ENCODE measurements at regions not wholly inside any gene's neighbourhood (a gene's known extent, or its start where the extent isn't known, plus 50 kb on each side); places are given as distances from the start of the nearest gene placed in this dataset.

DNA sequence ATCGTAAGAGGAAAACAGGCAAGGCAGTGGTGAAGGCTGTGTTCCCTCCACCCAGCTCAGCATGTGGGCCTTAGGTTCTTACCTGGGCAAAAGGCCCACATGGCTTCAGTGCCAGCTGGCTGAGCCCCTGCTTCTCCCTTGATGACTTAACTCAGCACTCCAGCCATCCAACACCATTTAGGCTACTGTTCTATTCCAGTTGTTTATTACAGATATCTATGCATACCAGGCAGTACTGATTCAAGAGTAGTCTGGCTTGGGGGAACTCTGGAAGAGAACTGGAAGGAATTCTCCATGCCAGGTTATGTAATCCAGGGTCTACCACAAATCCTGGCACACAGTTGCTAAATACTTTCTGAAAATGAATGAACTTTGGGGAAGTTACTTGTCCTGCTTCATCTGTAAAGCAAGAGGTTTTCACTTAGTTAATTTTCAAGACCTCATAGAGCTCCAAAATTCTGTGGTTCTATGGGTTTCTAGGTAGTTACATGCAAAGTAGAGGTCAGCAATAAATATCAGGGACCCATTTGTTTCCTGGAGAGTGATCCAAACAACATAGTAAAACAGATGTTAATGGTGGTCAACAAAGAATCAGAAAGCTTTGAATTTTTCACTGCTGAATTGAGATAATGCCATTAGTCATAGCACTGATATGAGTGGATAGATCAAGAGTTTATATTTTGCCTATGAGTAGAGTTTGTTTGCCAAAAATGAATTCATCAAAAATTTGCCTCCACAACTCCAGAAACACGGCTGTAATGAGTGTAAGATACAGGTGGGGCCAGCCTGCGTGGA is 88.2 kb upstream of the OSMR start:
- no peaks in the 10 kb centered on the region for H3K27me3 Mint-ChIP-seq
- no peak for ATAC-seq
- H3K4me3 Mint-ChIP-seq, result no peak overlapping the region

DNA sequence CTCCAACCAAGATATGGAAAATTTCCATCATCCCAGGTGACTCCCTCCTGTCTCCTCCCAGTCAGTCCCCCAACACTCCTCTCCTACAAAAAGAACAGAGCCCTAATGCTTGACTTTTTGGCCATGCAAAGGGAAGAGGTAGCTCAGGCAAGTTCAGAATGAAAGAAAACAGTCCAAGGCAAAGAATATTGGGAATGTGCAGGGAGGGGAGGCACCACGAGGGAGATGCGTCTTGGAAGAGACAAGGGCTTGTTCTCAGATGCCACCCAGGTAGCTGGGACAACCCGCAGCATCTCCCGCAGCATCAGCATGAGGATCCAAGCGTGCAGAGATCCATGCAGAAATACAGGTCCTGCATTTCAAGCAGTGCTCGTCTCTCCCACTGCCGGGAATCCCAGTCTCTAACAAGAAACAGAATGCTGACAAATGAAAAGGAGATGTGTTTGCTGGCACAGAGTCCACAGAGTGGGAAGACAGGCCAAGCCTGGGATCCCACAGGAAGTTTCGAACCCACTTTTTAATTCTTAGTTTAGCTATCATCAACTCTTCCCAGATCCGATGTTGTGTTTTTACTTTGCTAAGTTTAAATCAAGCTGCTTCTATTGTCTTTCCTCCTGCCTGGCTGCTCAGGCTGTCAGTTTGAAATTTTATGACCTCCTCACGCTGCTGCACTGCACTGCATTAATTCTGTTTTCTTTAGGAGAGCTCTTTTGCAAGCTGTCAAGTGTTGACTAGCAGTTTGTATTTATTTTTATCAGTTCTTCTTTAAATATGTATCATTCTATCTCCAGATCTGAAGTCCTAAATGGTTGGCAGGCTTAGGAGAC is 86.8 kb upstream of the OSMR start:
- peaks cover 4% of the 10 kb centered on the region for H3K9me3 Mint-ChIP-seq
- H3K4me1 Mint-ChIP-seq, result no peaks in the 10 kb centered on the region
- H3K27ac Mint-ChIP-seq, result no peak overlapping the region
- H3K27me3 Mint-ChIP-seq, result no peaks in the 10 kb centered on the region
- no peak for ATAC-seq
- no peak overlapping the region for H3K4me3 Mint-ChIP-seq
- no peaks in the 10 kb centered on the region for H3K36me3 Mint-ChIP-seq

More for the DNA sequence above, 88.2 kb upstream of the OSMR start:
- Mint-ChIP-seq H3K27ac (no peak overlapping the region), H3K36me3 (no peaks in the 10 kb centered on the region), H3K9me3 (peaks cover 4% of the 10 kb centered on the region), H3K4me1 (no peaks in the 10 kb centered on the region)

DNA sequence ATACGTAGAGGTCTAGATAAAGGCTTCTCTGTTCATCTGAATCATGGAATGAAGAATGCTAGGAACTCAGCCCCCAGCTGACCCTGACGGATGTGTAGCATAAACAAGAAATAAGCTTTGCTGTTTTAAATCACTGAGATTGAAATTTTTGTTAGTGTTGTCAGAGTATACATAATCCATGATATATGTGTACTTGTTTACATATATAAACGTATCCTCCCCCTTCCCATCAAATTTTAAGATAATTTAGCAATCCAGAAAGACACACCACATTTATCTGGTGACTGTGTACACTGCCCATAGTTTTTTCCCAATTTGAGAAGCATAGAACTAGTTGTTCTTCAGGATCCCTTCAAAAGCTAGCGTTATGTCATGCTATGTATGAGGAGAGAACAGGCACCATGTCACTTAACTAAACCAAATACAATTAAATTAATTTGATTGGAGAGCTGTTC is 80.8 kb upstream of the OSMR start:
- ATAC-seq, result no peak
- Mint-ChIP-seq H3K9me3 (peaks cover 8% of the 10 kb centered on the region), H3K27me3 (no peaks in the 10 kb centered on the region), H3K36me3 (no peaks in the 10 kb centered on the region), H3K4me3 (no peak overlapping the region), H3K4me1 (no peaks in the 10 kb centered on the region), H3K27ac (no peak overlapping the region)

DNA sequence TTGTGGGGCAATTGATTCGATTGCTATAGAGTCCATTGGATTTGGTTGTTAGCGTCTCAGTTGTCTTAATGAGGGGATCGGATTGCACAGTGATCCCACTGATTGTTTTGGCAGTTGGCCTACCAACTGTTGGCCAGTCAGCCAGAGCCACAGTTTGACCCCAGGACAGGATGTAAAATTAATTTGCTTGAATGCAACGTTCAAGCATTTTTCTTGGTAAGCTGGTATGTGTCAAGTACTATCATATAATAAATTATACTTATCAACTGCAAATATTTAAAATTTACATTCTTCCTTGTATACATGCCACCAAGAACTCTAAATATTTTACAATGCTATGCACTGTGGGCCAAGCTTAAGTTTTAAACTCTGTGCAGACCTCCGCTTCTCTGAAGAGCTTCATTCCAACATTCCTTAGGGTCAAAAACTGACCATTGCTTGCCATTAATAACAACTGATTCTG is 80.4 kb upstream of the OSMR start:
- Mint-ChIP-seq H3K27ac (no peak overlapping the region), H3K4me1 (no peaks in the 10 kb centered on the region), H3K36me3 (no peaks in the 10 kb centered on the region), H3K4me3 (no peak overlapping the region), H3K27me3 (no peaks in the 10 kb centered on the region), H3K9me3 (peaks cover 5% of the 10 kb centered on the region)
- no peak for ATAC-seq

DNA sequence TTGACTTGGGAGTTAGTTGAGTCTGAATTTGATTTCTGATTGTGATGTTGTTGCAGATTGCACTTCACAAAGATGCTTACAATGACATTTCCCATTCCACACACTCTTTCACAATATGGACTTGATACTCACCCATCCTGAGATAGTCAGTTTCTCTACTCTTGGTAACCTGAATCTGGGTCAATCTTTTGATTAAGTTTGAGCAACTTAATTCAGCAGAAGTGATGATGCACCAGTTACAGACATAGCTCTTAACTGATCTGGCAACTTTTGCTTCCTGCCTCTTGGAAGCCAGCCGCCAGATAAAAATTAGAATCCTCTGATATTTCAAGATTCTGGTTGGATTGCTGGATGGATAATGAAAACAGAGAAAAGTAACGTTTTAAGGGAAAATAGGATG is 79.7 kb upstream of the OSMR start:
- no peak overlapping the region for H3K4me3 Mint-ChIP-seq
- H3K4me1 Mint-ChIP-seq, result no peaks in the 10 kb centered on the region
- no peaks in the 10 kb centered on the region for H3K36me3 Mint-ChIP-seq
- peaks cover 4% of the 10 kb centered on the region for H3K9me3 Mint-ChIP-seq
- H3K27me3 Mint-ChIP-seq, result no peaks in the 10 kb centered on the region
- H3K27ac Mint-ChIP-seq, result no peak overlapping the region
- ATAC-seq, result no peak

DNA sequence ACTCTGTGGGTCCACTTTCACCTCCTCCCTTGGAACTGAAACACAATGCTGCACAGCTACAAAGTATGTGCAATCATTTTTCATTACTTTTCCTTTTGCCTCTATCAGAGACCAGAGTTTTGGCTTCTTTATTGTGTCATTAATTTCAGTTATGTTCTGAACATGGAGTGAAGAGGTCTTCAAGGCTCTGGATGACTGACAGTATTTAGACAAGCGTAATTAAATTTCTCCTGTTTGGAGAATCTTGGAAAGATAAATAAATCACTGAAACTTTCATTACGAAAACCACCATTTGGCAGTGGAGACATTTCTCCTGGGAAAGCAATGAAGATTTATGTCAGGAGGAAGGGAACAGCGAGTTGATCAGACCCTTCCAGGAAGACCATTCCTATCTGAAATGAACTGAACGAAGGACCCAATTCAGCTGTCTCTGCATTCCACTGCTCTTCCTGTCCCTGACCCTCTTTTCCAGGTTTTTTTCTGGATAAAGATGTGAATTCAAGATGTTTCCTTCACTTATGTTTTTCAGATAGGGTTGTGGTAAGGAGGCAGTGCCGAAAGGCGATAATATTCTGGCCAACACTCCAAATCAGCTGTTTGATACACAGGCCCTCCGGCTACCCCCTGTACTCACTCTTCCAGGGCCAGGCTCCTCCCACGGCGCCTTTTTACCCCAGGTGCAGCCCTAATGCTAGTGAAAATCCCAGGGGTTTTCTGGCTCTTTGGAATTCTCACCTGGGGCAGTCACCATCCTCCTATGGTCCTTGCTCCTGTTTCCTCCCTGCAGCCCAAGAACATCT is 77.2 kb upstream of the OSMR start:
- Mint-ChIP-seq H3K27ac (no peak overlapping the region), H3K27me3 (no peaks in the 10 kb centered on the region), H3K9me3 (peaks cover 8% of the 10 kb centered on the region), H3K4me1 (no peaks in the 10 kb centered on the region), H3K36me3 (no peaks in the 10 kb centered on the region), H3K4me3 (no peak overlapping the region)
- no peak for ATAC-seq

DNA sequence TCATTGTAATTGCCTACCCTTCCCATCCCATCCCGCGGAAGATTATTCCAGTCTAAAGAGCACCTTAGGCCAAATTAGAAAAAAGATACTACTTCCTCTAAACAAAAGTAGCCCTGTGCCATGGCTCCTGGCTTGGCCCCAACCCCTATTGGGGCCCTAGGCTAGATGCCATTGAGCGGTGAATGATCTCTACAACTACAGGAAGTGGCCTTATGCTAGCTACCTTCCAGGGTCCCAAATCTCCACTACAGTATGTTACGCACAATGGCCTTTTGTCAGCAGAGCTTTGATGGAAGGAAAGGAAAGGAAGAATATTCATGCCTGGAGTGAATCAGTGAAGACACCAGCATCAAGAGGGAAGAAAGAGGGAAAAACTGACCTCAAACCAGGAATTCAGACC is 73.3 kb upstream of the OSMR start:
- no peak overlapping the region for H3K4me3 Mint-ChIP-seq
- no peaks in the 10 kb centered on the region for H3K36me3 Mint-ChIP-seq
- no peaks in the 10 kb centered on the region for H3K27me3 Mint-ChIP-seq
- peaks cover 5% of the 10 kb centered on the region for H3K9me3 Mint-ChIP-seq
- no peak for ATAC-seq
- no peak overlapping the region for H3K27ac Mint-ChIP-seq
- no peaks in the 10 kb centered on the region for H3K4me1 Mint-ChIP-seq

DNA sequence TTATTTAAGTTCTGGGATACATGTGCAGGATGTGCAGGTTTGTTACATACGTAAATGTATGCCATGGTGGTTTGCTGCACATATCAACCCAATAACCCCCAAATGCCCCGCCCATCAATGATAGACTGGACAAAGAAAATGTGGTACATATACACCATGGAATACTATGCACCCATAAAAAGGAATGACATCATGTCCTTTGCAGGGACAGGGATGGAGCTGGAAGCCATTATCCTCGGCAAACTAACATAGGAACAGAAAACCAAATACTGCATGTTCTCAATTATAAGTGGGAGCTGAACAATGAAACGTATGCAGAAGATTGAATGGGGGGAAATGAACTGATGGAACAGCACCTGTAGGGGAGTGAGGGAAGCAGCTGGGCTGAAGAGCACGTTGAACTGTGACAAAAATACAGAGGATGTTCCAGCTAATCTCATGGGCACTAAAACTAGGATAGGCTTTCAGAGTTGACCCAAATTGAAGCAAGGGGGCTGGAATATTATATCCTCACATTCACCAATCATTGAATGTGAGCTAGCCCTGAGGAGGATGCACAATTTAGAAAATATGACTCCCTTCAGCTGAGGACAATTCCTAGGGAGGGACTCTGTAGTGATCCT is 70.5 kb upstream of the OSMR start:
- no peak for ATAC-seq
- H3K27me3 Mint-ChIP-seq, result no peaks in the 10 kb centered on the region
- H3K36me3 Mint-ChIP-seq, result no peaks in the 10 kb centered on the region
- no peak overlapping the region for H3K4me3 Mint-ChIP-seq
- H3K4me1 Mint-ChIP-seq, result no peaks in the 10 kb centered on the region
- H3K27ac Mint-ChIP-seq, result no peak overlapping the region
- H3K9me3 Mint-ChIP-seq, result peaks cover 5% of the 10 kb centered on the region

DNA sequence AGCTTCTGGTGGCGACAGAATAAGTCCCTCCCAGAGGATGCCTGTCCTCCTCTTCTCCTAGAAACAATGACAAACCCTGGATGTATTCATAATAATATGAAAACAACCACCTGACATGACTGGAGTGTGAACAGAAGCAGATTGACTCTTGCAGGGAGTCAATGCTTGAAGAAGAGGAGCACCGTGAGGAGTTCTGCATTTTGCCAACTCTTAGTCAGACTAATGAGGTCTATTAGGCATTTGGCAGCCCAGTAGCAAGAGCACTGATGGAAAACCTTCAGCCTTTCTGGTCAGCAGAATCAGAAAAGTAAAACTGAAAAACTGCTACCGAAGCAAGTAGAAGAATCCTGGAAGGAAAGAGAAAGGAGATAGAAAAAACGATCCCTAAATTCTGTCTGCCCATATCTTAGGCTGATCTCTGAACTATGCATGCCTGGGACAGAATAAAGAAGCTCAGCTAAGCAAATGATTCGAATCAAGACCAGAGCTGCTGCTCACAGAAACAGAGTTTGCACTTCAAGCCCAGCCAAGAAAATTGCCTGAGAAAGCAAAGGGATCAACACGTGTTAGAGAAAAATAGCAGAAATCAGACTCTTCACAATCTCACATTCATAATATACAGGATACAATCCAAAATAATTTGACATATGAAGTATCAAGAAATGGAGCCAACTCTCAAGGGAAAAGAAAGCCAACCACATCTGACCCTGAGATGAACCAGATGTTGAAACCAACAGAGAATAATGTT is 69.5 kb upstream of the OSMR start:
- Mint-ChIP-seq H3K4me1 (no peaks in the 10 kb centered on the region), H3K4me3 (no peak overlapping the region), H3K36me3 (no peaks in the 10 kb centered on the region), H3K27me3 (no peaks in the 10 kb centered on the region), H3K27ac (no peak overlapping the region), H3K9me3 (peaks cover 9% of the 10 kb centered on the region)
- no peak for ATAC-seq

DNA sequence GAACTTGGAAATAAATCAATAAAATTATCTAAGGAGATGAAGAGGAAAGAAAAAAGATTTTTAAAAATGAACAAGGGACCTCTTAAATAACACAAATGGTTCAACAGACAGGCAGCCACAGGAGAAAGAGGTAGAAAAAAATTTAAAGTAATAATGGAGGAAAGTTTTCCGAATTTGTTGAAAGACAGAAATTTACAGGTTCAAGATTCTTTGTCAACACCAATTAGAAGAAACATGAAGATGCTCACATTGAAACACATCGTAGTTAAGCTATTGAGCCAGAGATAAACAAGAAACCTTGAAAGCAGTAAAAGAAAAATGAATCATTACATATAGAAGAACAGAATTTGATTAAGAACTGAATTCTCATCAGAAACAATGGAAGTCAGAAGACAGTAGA is 68.7 kb upstream of the OSMR start:
- no peak for ATAC-seq
- H3K9me3 Mint-ChIP-seq, result peaks cover 11% of the 10 kb centered on the region
- no peak overlapping the region for H3K27ac Mint-ChIP-seq
- H3K36me3 Mint-ChIP-seq, result no peaks in the 10 kb centered on the region
- H3K4me1 Mint-ChIP-seq, result no peaks in the 10 kb centered on the region
- no peak overlapping the region for H3K4me3 Mint-ChIP-seq
- no peaks in the 10 kb centered on the region for H3K27me3 Mint-ChIP-seq

DNA sequence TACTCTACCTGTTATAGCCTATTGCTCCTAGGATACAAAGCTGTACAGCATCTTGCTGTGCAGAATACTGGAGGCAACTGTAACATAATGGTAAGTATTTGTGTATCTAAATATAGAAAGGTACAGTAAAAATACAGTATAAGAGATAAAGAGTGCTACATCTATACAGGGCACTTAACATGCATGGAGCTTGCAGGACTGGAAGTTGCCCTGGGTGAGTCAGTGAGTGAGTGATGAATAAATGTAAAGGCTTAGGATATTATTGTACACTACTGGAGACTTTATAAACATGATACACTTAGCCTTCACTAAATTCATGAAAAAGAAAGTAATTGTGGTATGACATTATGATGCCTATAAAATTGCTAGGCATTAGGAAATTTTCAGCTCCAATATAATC is 65.5 kb upstream of the OSMR start:
- no peak for ATAC-seq
- Mint-ChIP-seq H3K27ac (no peak overlapping the region), H3K4me1 (no peaks in the 10 kb centered on the region), H3K27me3 (no peaks in the 10 kb centered on the region), H3K36me3 (no peaks in the 10 kb centered on the region), H3K9me3 (peaks cover 6% of the 10 kb centered on the region), H3K4me3 (no peak overlapping the region)

DNA sequence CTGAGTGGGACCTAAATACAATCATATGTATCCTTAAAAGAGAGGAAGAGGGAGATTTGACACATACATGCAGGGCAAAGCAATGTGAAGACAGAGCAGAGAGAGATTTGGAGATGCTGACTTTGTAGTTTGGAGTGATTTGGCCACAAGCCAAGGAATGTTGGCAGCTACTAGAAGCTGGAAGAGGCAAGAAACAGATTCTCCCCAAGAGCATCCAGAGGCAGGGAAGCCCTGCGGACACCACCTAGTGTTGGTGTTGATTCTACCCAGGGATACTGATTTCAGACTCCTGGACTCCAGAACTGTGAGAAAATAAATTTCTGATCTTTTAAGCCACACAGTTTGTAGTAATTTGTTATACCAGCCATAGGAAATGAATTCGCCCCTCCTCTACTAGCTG is 64.9 kb upstream of the OSMR start:
- Mint-ChIP-seq H3K27ac (no peak overlapping the region), H3K4me1 (no peaks in the 10 kb centered on the region), H3K36me3 (no peaks in the 10 kb centered on the region), H3K4me3 (no peak overlapping the region), H3K27me3 (no peaks in the 10 kb centered on the region), H3K9me3 (peaks cover 9% of the 10 kb centered on the region)
- no peak for ATAC-seq

DNA sequence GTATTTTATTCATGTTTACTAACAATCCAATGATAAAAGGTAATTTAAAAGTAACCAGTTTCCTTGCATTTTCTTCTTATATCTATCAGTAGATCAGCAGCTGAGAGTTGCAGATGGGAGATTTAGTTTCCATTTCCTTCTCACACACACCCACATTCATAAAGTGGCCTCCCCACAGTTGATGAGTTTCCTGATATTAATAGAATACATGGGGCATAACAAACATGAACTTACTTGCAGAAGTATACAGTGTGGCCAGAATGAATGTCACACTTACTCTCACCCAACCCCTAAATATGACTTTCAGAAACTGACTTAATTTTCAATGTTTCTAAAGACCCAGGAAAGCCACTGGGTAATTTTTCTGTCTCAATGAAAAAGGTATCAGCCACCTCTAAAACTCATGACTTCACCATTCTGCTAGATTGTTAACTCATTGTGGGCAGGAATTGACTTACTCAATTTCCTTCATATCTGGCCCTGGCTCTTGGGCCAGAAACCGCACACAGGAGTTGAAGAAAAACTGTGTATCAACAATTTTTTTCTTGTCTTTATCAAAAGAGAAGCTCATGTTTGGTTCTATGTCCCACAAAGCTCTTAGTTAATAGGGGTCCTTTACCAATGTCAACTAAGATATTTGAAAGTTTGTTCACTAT is 63.5 kb upstream of the OSMR start:
- no peak overlapping the region for H3K27ac Mint-ChIP-seq
- no peaks in the 10 kb centered on the region for H3K27me3 Mint-ChIP-seq
- no peak for ATAC-seq
- no peaks in the 10 kb centered on the region for H3K4me1 Mint-ChIP-seq
- H3K4me3 Mint-ChIP-seq, result no peak overlapping the region
- H3K36me3 Mint-ChIP-seq, result no peaks in the 10 kb centered on the region
- peaks cover 9% of the 10 kb centered on the region for H3K9me3 Mint-ChIP-seq

DNA sequence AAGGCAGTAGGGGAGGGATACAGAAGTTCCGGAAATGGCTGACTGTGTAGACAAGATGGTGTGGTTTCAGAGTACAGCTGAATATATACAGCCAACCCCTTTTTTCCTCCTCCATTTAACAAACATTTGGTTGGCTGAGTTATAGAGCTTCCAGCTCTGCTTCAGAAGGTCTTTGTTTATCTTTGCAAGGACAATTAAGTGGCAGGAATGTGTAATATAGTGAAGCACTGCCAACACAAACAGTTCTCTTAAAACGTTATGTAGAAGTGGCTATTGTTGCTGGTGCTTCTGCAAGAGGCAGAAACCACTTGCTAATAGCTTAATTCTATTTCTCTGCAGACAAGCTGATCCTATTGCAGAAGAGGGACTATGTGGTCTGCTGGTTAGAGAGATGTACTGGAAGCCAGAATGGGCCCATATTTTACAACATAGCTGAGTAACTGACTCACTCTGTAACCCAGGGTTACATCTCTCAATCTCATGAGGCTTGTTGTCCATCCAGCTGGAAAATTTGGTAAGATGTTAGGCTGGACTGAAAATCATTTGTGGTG is 62.7 kb upstream of the OSMR start:
- H3K27ac Mint-ChIP-seq, result no peak overlapping the region
- peaks cover 9% of the 10 kb centered on the region for H3K9me3 Mint-ChIP-seq
- no peaks in the 10 kb centered on the region for H3K27me3 Mint-ChIP-seq
- H3K36me3 Mint-ChIP-seq, result no peaks in the 10 kb centered on the region
- H3K4me1 Mint-ChIP-seq, result no peaks in the 10 kb centered on the region
- ATAC-seq, result no peak
- no peak overlapping the region for H3K4me3 Mint-ChIP-seq

All from stimulated activated memory B cell treated with anti-CD40 and anti-IgM and Interleukin-4, amounts not matched to agents 10 μg/mL and 1 μg/mL and 100 μg/mL, for 72 hours (primary cell).